Muscle of arm (tissue), 1 donor: ENCODE measurements at regions not wholly inside any gene's neighbourhood (a gene's known extent, or its start where the extent isn't known, plus 50 kb on each side); places are given as distances from the start of the nearest gene placed in this dataset.
"Not testable (repeated sequence)": the region's sequence is repeated elsewhere in the genome, so short reads cannot be mapped to it uniquely, and the experiment has no call there.

Source experiments
- DNase-seq: peaks from one replicate; pipeline ENCODE4 v3.0.0-alpha.2; 2013

DNA sequence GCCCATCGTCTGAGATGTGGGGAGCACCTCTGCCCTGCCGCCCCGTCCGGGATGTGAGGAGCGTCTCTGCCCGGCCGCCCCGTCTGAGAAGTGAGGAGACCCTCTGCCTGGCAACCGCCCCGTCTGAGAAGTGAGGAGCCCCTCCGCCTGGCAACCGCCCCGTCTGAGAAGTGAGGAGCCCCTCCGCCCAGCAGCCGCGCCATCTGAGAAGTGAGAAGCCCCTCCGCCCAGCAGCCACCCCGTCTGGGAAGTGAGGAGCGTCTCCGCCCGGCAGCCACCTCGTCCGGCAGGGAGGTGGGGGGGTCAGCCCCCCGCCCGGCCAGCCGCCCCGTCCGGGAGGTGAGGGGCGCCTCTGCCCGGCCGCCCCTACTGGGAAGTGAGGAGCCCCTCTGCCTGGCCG is 267.2 kb downstream of the MEF2C start:
- not testable (repeated sequence) for DNase-seq

- no peak for DNase-seq
These were observed 269.9 kb downstream of the MEF2C start for GRCh38 chr5:88613051-88613450.

GRCh38 chr5:88610586-88610985 is 272.4 kb downstream of the MEF2C start:
- DNase-seq: no peak

DNA sequence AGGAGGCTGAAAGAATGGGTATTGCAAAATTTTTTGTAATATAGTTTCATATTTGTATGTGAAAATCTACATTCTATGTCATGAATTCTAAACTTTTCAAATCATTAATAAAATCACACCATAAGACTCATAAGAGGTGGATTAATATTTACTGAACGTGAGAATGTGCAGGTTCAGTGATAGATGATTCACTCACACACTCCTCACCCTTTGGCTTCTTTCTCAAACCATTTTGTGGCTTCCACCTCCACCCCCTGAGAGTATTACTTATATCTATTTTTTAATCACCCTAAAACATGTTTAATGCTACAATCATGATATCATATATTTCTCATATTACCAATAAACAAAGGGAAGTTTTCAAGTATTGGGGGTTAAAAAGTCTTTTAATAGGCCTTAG is 275.5 kb downstream of the MEF2C start:
- DNase-seq: no peak

- no peak for DNase-seq
These were observed 276.4 kb downstream of the MEF2C start for GRCh38 chr5:88606626-88607025.

DNA sequence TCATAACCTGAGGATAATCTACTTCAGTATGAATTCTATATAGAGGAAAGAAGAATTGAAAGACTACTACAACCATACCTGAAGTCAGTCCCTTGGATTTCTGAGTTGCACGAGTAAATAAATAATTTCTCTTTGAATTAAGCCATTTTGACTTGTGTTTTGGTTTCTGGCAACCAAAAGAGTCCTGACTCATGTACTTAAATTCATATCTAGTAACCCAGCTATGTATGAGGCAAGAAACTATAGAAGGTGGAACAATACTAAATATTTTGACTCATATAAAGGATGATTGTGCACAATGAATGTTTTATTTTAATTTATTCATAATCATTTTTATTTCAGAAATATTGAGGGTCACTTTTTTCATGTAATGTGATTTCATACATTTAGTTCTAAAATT is 276.8 kb downstream of the MEF2C start:
- DNase-seq: no peak

- no peak for DNase-seq
These were observed 280.4 kb downstream of the MEF2C start for GRCh38 chr5:88602584-88602983.

DNA sequence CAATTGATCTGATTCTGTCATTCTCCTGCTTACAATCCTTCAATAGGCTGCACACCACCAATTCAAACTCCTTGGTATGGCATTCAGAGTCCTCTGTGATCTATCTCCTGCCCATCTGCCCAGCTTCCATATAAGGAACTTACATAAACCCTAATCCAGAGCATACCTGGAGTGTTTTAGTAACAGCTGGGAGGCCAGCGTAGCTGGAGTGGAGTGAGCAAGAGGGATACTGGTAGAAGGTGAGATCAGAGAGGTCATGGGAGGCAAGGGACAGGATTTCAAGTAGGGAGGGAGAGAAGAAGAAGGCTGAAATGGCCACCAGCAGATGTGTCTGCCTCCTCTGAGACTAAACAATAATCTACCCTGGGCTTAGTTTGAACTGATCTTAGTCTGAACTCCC is 288.5 kb downstream of the MEF2C start:
- no peak for DNase-seq

- DNase-seq: no peak
These were observed 294.4 kb downstream of the MEF2C start for GRCh38 chr5:88588609-88589008.

GRCh38 chr5:88583471-88583870 is 299.5 kb downstream of the MEF2C start:
- no peak for DNase-seq

DNA sequence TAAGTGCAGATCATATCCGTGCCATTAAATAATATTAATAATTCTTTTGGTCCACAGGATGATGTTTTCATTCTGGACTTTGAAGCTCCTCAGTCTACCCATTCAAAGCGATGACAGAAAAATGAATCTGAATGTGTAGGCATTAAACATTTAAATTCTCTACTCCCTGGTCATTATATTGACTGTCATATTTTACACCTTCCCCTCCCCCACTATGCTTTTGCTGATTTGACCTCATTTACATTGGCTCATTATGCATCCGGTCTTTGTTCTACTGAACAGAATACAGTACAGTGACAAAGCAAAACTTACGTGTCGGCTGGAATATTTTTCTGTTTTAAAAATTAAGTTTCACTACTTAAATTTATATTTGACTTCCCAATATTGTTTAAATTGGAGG is 289.7 kb upstream of the TMEM161B start:
- no peak for DNase-seq

DNA sequence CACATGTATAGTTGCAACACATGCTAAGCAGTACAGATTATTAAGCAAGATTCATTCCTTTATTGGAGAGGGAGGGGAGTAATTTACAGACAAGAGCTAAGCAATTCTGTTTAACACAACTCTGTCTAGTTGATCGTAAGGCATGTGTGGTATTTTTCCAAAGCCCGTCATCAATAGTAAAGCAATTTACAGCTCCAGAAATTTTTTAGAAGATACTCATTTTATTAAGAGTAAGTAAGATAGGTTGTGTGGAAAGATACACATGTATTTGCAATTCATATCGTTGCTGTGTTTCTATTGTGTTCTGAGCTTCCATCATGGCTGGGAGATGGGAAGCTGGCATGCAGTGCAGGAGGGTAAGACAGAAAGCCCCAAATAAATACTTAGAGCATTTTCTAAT is 289.2 kb upstream of the TMEM161B start:
- DNase-seq: no peak

GRCh38 chr5:88557131-88557530 is 288.5 kb upstream of the TMEM161B start:
- no peak for DNase-seq

GRCh38 chr5:88556406-88556805 is 287.8 kb upstream of the TMEM161B start:
- no peak for DNase-seq

GRCh38 chr5:88555674-88556073 is 287.0 kb upstream of the TMEM161B start:
- no peak for DNase-seq

- DNase-seq: no peak
These were observed 285.3 kb upstream of the TMEM161B start for GRCh38 chr5:88553986-88554385.

DNA sequence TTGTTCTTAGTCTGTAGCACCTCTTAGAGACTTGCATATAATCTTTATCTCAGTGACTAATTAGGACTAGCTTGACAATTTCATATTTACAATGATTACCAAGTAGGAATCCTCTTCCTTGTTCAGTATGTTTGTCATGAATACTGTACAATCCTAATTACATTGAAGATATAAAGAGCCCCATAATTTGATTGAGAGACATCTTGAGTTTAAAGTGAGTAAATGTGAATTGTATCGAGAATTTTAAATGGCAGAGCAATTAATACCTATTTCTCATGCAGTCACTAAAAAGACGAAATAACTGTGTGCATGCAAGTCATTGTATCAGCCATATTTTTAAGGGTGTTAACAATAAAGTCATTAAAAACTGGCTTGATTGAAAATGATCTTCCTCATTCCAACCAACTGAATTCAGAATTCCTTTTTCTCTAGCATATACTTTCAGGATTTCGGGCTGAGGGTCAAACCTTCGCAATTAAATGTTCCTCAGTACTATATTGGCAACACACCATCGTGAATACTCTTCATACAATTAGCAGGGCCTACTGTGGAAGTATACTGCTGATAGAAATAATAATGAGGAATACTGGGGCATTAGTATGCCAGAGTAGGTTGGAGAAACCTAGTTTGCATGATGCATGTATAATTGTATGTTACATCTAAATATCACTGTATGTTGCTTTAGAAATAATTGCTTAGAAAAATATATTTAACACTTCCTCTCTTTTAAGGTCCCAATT is 284.7 kb upstream of the TMEM161B start:
- no peak for DNase-seq

GRCh38 chr5:88552426-88552825 is 283.8 kb upstream of the TMEM161B start:
- DNase-seq: no peak

GRCh38 chr5:88551724-88552345 is 283.2 kb upstream of the TMEM161B start:
- DNase-seq: no peak

- no peak for DNase-seq
These were observed 282.1 kb upstream of the TMEM161B start for GRCh38 chr5:88550736-88551135.

DNA sequence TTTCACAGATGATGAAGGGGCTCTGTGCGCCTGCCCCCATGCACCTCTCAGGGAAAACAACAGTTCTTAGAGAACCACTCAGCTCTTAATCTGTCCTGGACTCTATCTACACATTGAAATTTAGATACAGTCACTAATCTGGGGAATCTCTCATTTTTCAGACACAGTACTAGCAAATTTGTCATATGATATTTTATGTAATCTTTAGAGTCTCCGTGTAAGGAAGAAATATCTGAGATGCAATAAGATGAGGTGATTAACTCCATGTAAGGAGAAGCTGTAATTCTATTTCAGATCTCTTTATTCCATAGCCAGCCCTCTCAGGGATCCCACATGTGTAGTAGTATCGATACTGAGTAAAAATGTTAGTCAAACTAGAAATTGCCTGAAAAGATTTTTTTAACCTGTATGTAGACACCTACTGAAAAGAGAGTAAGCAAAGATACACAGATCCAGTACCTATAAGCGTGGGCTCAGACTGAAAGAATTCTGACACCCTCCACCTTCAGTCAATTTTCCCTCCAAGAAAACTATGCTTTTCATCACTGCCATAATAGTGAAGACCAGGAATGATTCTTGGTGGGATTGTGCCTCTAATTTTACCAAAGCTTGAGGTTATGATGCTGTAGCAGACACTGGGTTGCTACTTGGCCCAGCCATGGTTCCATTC is 279.6 kb upstream of the TMEM161B start:
- DNase-seq: no peak

GRCh38 chr5:88545338-88545737 is 276.7 kb upstream of the TMEM161B start:
- no peak for DNase-seq

- no peak for DNase-seq
These were observed 276.0 kb upstream of the TMEM161B start for GRCh38 chr5:88544671-88545070.
